Stomach (tissue), 8 donors: ENCODE measurements at regions not wholly inside any gene's neighbourhood (a gene's known extent, or its start where the extent isn't known, plus 50 kb on each side); places are given as distances from the start of the nearest gene placed in this dataset.

ENCODE experiments used
- DNase-seq, 2 donors: peaks; one replicate each; pipeline versions ENCODE4 v3.0.0 to v3.0.0-alpha.2; 2013 to 2019
- H3K27ac ChIP-seq, 5 donors: fragments of 200-600 bp in 4 of 5; sonication (generic) in 4 of 5; one replicate each; pipeline ENCODE4 v1.5.1; 2013 to 2019; ENCODE audit warnings: mild to moderate bottlenecking in 1 of 5, moderate library complexity in 1 of 5
- H3K27me3 ChIP-seq, 3 donors: fragments of 200-600 bp; sonication (generic); one replicate each; pipeline ENCODE4 v1.5.1; 2017 to 2019; ENCODE audit warnings: mixed run types in 1 of 3
- H3K36me3 ChIP-seq, 4 donors: fragments of 200-600 bp; sonication (generic); 1 replicate in 3 of 4; 2 replicates in 1 of 4; pipeline ENCODE4 v1.5.1; 2016 to 2019
- H3K4me1 ChIP-seq, 4 donors: fragments of 200-600 bp; sonication (generic); one replicate each; pipeline ENCODE4 v1.5.1; 2016 to 2019
- H3K4me3 ChIP-seq, 4 donors: fragments of 200-600 bp; sonication (generic) in 3 of 4; one replicate each; pipeline ENCODE4 v1.5.1; 2016 to 2019; ENCODE audit warnings: mild to moderate bottlenecking in 1 of 4
- H3K9me3 ChIP-seq, 4 donors: fragments of 200-600 bp; sonication (generic); one replicate each; pipeline ENCODE4 v1.5.1; 2016 to 2019
- EP300 ChIP-seq: sonication (generic); formaldehyde crosslinking; IDR thresholded peaks from one replicate; pipeline ENCODE4 v1.6.1; 2017; ENCODE audit warnings: antibody characterized with exemption
- POLR2A ChIP-seq, 4 donors: fragments of 450-650 bp; IDR thresholded peaks; one replicate each; pipeline ENCODE4 v1.6.1; 2016; ENCODE audit warnings: antibody characterized with exemption in 4 of 4, control low read depth in 2 of 4, mild to moderate bottlenecking in 1 of 4, moderate library complexity in 1 of 4
- POLR2AphosphoS5 ChIP-seq, 3 donors: sonication (generic); formaldehyde crosslinking; IDR thresholded peaks; one replicate each; pipeline ENCODE4 v1.6.1; 2016; ENCODE audit warnings: antibody characterized with exemption in 3 of 3
- WGBS, 5 donors: extraction: QIAGEN DNeasy Blood & Tissue Kit in 3 of 5; methylation state at CpG; one replicate each; pipeline versions ENCODE4 v1.1.5 to v1.1.7; 2013 to 2018; 5-methylcytosine and 5-hydroxymethylcytosine counted together
- intact Hi-C: fragments of 100-400 bp; cut with DNase I; formaldehyde crosslinking; loops from one replicate; pipeline ENCODE4 v1.15.1; 2023; ENCODE audit warnings: low total_unique reads
- TF ChIP-seq, protein P1 (sequence below), 7 experiments: fragments of 450-650 bp in 4 of 7; fragments of 200-600 bp in 3 of 7; sonication (generic) in 3 of 7; IDR thresholded peaks; one replicate each; pipeline ENCODE4 v1.5.1; 2016 to 2019; ENCODE audit warnings: antibody characterized with exemption in 7 of 7, control low read depth in 2 of 7, mild to moderate bottlenecking in 1 of 7
- donor health status: healthy with polysubstance abuse.
- donor health status: Bipolar disorder and iron deficiency.
- donor health status: healthy.

DNA sequence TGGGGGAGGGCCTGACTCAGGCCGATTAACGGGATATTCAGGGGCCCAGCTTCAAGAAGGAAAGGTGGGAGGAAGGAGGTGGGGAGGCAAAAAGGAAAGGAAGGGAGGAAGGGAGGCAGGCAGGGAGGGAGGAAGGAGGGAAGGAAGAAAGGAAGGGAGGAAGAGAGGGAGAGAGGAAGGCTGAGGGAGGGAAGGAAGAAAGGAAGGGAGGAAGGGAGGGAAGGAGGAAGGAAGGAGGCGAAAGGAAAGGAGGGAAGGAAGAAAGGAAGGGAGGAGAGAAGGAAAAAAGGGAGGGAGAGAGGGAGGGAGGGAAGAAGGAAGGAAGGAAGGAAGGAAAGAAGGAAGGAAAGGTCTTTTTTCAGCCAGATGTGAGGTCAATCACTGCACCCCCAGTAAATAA lies 85.3 kb downstream of the C1QL2 start:
- WGBS, 5 donors, result 30 to 39% (median 32%) methylated on average over 3 of the region's 3 CpGs
- H3K27ac ChIP-seq, result no peak overlapping the region
- no peaks in the 10 kb centered on the region for H3K9me3 ChIP-seq
- no peaks in the 10 kb centered on the region for H3K36me3 ChIP-seq
- no peak overlapping the region for H3K4me3 ChIP-seq
- no peak for TF ChIP-seq POLR2A (IDR thresholded peaks at IDR 0.05)
- no peak for TF ChIP-seq EP300
- no peak for TF ChIP-seq POLR2AphosphoS5 (IDR thresholded peaks at IDR 0.05)
- TF ChIP-seq, protein P1, sequence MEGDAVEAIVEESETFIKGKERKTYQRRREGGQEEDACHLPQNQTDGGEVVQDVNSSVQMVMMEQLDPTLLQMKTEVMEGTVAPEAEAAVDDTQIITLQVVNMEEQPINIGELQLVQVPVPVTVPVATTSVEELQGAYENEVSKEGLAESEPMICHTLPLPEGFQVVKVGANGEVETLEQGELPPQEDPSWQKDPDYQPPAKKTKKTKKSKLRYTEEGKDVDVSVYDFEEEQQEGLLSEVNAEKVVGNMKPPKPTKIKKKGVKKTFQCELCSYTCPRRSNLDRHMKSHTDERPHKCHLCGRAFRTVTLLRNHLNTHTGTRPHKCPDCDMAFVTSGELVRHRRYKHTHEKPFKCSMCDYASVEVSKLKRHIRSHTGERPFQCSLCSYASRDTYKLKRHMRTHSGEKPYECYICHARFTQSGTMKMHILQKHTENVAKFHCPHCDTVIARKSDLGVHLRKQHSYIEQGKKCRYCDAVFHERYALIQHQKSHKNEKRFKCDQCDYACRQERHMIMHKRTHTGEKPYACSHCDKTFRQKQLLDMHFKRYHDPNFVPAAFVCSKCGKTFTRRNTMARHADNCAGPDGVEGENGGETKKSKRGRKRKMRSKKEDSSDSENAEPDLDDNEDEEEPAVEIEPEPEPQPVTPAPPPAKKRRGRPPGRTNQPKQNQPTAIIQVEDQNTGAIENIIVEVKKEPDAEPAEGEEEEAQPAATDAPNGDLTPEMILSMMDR (IDR thresholded peaks at IDR 0.05), result no peak
- intact Hi-C loops, result no loop called here
- no peaks in the 10 kb centered on the region for H3K4me1 ChIP-seq
- DNase-seq, result no peak
- H3K27me3 ChIP-seq, result peaks cover 0 to 38% (median 0%) of the 10 kb centered on the region in 3 donors

DNA sequence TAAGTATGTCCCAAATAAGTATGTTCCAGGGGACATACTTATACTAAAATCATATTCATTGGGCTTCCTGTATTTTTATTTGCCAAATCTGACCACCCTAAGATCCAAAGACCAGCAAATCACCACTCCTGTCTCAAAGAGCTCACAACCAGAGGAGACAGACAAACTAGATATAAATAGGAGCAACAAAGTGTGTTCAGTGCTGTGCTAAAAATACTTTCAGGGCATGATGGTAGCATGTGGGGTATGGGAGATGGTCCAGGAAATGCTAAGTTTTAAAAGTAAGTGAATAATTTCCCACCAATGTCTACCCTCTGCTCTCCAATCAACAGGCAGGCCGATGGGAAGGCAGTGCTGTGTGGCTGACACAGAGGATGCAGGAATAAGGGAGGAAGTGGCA lies 87.1 kb downstream of the C1QL2 start:
- Histone ChIP-seq H3K9me3 (no peaks in the 10 kb centered on the region), H3K4me3 (no peak overlapping the region), H3K4me1 (no peaks in the 10 kb centered on the region), H3K27me3 (peaks cover 0 to 39% (median 0%) of the 10 kb centered on the region in 3 donors), H3K36me3 (no peaks in the 10 kb centered on the region), H3K27ac (no peak overlapping the region)
- 27 to 75% (median 50%) methylated on average over 1 of the region's 1 CpG for WGBS, 5 donors
- TF ChIP-seq POLR2AphosphoS5 (IDR thresholded peaks at IDR 0.05) (no peak), POLR2A (IDR thresholded peaks at IDR 0.05) (no peak), EP300 (no peak)
- TF ChIP-seq, protein P1 (IDR thresholded peaks at IDR 0.05), result no peak
- intact Hi-C loops, result no loop called here
- no peak for DNase-seq

DNA sequence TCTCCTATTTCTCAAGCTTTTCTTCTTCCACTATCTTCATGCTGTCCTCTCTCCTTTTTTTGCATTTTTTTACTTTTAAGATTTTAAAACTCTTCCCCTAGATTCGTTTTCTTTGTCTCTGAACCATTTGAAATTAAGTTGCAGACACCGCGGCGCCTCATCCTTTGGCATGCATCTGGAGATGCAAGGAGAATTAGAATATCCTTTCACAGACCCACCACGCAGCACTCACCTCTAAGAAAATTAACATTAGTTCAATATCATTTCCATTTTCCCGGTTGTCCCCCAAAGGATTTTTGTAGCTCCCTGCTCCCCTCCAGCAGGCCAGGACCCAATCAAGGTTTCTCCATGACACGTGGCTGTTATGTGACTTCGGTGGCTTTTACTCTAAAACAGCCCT lies 88.8 kb downstream of the C1QL2 start:
- H3K27ac ChIP-seq, result no peak overlapping the region
- H3K9me3 ChIP-seq, result no peaks in the 10 kb centered on the region
- intact Hi-C loops, result no loop called here
- no peaks in the 10 kb centered on the region for H3K36me3 ChIP-seq
- DNase-seq, result no peak
- no peak overlapping the region for H3K4me3 ChIP-seq
- TF ChIP-seq POLR2AphosphoS5 (IDR thresholded peaks at IDR 0.05) (no peak), POLR2A (IDR thresholded peaks at IDR 0.05) (no peak), EP300 (no peak)
- TF ChIP-seq, protein P1 (IDR thresholded peaks at IDR 0.05), result no peak
- peaks cover 0 to 26% (median 0%) of the 10 kb centered on the region in 3 donors for H3K27me3 ChIP-seq
- no peaks in the 10 kb centered on the region for H3K4me1 ChIP-seq
- 67 to 73% (median 71%) methylated on average over 8 of the region's 8 CpGs for WGBS, 5 donors

DNA sequence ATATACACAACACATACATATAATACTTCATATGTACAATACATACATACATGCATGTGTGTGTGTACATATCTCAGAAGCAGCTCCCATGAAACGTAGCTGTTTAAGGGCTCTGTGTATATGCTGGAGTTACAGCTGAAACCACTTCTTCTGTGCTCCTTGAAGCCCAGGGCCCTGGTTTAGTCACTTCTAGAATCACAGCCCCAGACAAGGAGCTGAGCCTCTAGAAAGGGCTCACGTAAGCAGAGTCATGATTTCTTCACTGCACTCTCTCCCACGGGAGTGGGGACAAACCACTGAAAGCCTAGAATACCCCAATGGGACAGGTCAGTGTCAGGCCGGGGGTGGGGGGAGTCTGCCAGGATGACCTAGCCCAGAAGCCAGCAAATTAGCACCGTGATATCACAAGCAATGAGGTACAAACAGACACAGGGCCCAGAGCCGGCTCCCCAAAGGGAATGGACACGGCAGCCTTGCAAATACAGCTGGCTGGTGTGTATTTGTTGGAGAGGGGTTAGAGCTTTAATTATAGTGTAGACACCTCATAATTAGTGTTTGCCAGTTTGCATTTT lies 90.3 kb downstream of the C1QL2 start:
- intact Hi-C loops, result no loop called here
- H3K27me3 ChIP-seq, result peaks cover 0 to 14% (median 0%) of the 10 kb centered on the region in 3 donors

More for the DNA sequence above, 90.3 kb downstream of the C1QL2 start:
- Histone ChIP-seq H3K9me3 (peaks cover 0 to 6% (median 0%) of the 10 kb centered on the region in 4 donors), H3K4me3 (no peak overlapping the region), H3K27ac (no peak overlapping the region), H3K4me1 (peaks cover 0 to 2% (median 0%) of the 10 kb centered on the region in 4 donors), H3K36me3 (no peaks in the 10 kb centered on the region)
- TF ChIP-seq POLR2A (IDR thresholded peaks at IDR 0.05) (no peak), POLR2AphosphoS5 (IDR thresholded peaks at IDR 0.05) (no peak), EP300 (no peak)
- TF ChIP-seq, protein P1 (IDR thresholded peaks at IDR 0.05), result no peak
- WGBS, 5 donors, result 54 to 62% (median 60%) methylated on average over 7 of the region's 7 CpGs
- no peak for DNase-seq
